SK-N-SH treated with all-trans-retinoic acid at 6 μM for 48 hours (cell line): ENCODE measurements at regions not wholly inside any gene's neighbourhood (a gene's known extent, or its start where the extent isn't known, plus 50 kb on each side); places are given as distances from the start of the nearest gene placed in this dataset.

Source experiments
- GLIS3 ChIP-seq: fragments of 250-450 bp; sonication (Bioruptor Pico); IDR thresholded peaks from 2 replicates; pipeline ENCODE4 v1.5.0; 2020; ENCODE audit warnings: mild to moderate bottlenecking, moderate library complexity
- RARB ChIP-seq: fragments of 250-450 bp; sonication (Bioruptor Pico); IDR thresholded peaks from 2 replicates; pipeline ENCODE4 v1.8.0; 2021; ENCODE audit warnings: mild to moderate bottlenecking, moderate library complexity
- ZFP30 ChIP-seq: fragments of 450-650 bp; formaldehyde crosslinking; IDR thresholded peaks from 2 replicates; pipeline ENCODE4 v1.5.0; 2022; ENCODE audit warnings: mild to moderate bottlenecking, moderate library complexity

DNA sequence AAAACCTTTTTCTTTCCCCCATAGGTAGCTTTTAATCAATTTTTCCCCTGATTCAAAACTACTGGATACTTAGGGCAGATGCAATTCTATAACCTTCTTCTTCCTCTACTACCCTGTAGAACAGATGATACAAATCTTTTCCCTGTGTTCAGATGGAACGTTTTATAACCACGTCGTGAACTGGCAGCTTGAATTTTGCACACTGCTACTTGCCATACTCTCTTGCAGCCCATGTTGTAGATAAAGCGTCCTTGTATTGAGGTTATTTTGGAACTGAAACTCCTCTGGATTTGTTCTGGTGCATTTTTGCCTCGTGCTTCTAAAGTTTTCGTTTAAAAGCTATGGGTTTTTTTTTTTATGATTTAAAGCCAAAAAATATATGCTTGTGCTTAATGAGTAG lies 440.2 kb downstream of the RFPL4B start:
- TF ChIP-seq RARB (CRISPR knock-in tag), result no peak
- no peak for TF ChIP-seq GLIS3
- TF ChIP-seq ZFP30 (CRISPR knock-in tag), result no peak
